Gastroesophageal sphincter (tissue), 4 donors: ENCODE measurements at regions not wholly inside any gene's neighbourhood (a gene's known extent, or its start where the extent isn't known, plus 50 kb on each side); places are given as distances from the start of the nearest gene placed in this dataset.

ENCODE experiments used
- ATAC-seq: fragments of 150-250 bp; one replicate; pipeline ENCODE4 v1.9.1; 2016; ENCODE audit warnings: mild to moderate bottlenecking, moderate library complexity
- H3K27ac ChIP-seq, 4 donors: fragments of 200-600 bp; sonication (generic) in 3 of 4; 1 replicate in 3 of 4; 2 replicates in 1 of 4; pipeline ENCODE4 v1.5.1; 2016 to 2019
- H3K27me3 ChIP-seq: fragments of 200-600 bp; sonication (generic); one replicate; pipeline ENCODE4 v1.5.1; 2019
- H3K36me3 ChIP-seq, 2 donors: fragments of 200-600 bp; sonication (generic); one replicate each; pipeline ENCODE4 v1.5.1; 2019; ENCODE audit warnings: control low read depth in 1 of 2
- H3K4me1 ChIP-seq, 3 donors: fragments of 200-600 bp; sonication (generic); 1 replicate in 2 of 3; 2 replicates in 1 of 3; pipeline ENCODE4 v1.5.1; 2016 to 2019; ENCODE audit warnings: control low read depth in 2 of 3
- H3K4me3 ChIP-seq, 2 donors: fragments of 200-600 bp; sonication (generic); one replicate each; pipeline ENCODE4 v1.5.1; 2019; ENCODE audit warnings: mild to moderate bottlenecking in 1 of 2, moderate library complexity in 1 of 2
- H3K9me3 ChIP-seq, 3 donors: fragments of 200-600 bp; sonication (generic); one replicate each; pipeline ENCODE4 v1.5.1; 2017 to 2019; ENCODE audit warnings: control low read depth in 2 of 3
- EP300 ChIP-seq: sonication (generic); formaldehyde crosslinking; IDR thresholded peaks from one replicate; pipeline ENCODE4 v1.6.1; 2017; ENCODE audit warnings: antibody characterized with exemption, mild to moderate bottlenecking
- POLR2A ChIP-seq, 2 donors: fragments of 450-650 bp; IDR thresholded peaks; one replicate each; pipeline ENCODE4 v1.6.1; 2017; ENCODE audit warnings: antibody characterized with exemption in 2 of 2, mild to moderate bottlenecking in 2 of 2, moderate library complexity in 1 of 2
- POLR2AphosphoS5 ChIP-seq: sonication (generic); formaldehyde crosslinking; IDR thresholded peaks from one replicate; pipeline ENCODE4 v1.6.1; 2017; ENCODE audit warnings: antibody characterized with exemption
- WGBS, 2 donors: methylation state at CpG; one replicate each; pipeline ENCODE4 v1.1.5; 2018; ENCODE audit warnings: low coverage in 1 of 2; 5-methylcytosine and 5-hydroxymethylcytosine counted together
- TF ChIP-seq, protein P1 (sequence below), 4 experiments: fragments of 200-600 bp in 2 of 4; fragments of 450-650 bp in 2 of 4; sonication (generic) in 1 of 4; IDR thresholded peaks; one replicate each; pipeline ENCODE4 v1.5.1; 2017 to 2019; ENCODE audit warnings: antibody characterized with exemption in 4 of 4, mild to moderate bottlenecking in 2 of 4, moderate library complexity in 2 of 4

- H3K27ac ChIP-seq = no peak overlapping the region
- 65% methylated on average over 4 of the region's 6 CpGs; no CpG with 5 or more reads in 1 of the 2 donors for WGBS, 2 donors
- no peaks in the 10 kb centered on the region for H3K4me1 ChIP-seq
Measured at GRCh38 chr6:33947916-33948594, 144.3 kb upstream of the MLN start.

DNA sequence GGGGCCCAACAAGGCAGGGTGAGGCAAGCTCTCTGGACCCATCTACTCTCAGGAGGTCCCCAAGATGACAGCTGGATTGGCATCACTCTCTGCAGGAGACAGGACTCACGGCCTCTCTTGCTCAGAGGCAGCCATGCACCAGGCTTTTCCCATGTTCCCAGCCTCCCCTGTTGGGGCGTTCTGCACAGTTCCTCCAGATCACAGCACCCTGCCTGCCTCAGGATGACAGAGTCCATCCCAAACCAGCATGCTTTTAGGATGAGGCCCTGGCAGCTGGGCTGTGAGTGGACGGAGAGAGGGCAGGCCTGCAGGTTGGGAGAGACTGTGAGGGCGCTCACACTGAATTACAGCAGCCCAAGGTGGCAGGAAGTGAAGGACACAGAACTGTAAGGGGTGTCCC, 143.2 kb upstream of the MLN start:
- Histone ChIP-seq H3K27ac (no peak overlapping the region), H3K36me3 (no peaks in the 10 kb centered on the region), H3K9me3 (no peaks in the 10 kb centered on the region), H3K4me1 (no peaks in the 10 kb centered on the region), H3K4me3 (no peak overlapping the region), H3K27me3 (peaks cover 51% of the 10 kb centered on the region)
- TF ChIP-seq, protein P1, sequence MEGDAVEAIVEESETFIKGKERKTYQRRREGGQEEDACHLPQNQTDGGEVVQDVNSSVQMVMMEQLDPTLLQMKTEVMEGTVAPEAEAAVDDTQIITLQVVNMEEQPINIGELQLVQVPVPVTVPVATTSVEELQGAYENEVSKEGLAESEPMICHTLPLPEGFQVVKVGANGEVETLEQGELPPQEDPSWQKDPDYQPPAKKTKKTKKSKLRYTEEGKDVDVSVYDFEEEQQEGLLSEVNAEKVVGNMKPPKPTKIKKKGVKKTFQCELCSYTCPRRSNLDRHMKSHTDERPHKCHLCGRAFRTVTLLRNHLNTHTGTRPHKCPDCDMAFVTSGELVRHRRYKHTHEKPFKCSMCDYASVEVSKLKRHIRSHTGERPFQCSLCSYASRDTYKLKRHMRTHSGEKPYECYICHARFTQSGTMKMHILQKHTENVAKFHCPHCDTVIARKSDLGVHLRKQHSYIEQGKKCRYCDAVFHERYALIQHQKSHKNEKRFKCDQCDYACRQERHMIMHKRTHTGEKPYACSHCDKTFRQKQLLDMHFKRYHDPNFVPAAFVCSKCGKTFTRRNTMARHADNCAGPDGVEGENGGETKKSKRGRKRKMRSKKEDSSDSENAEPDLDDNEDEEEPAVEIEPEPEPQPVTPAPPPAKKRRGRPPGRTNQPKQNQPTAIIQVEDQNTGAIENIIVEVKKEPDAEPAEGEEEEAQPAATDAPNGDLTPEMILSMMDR (IDR thresholded peaks at IDR 0.05) = no peak
- TF ChIP-seq POLR2AphosphoS5 (no peak), POLR2A (IDR thresholded peaks at IDR 0.05) (no peak), EP300 (no peak)
- ATAC-seq = no peak
- 84 to 92% methylated on average over 2 to 3 of the region's 4 CpGs for WGBS, 2 donors

More at GRCh38 chr6:33947916-33948594, 144.3 kb upstream of the MLN start:
- H3K36me3 ChIP-seq = no peaks in the 10 kb centered on the region
- ATAC-seq = no peak
- TF ChIP-seq EP300 = no peak
- no peak for TF ChIP-seq POLR2A (IDR thresholded peaks at IDR 0.05)
- TF ChIP-seq, protein P1 (IDR thresholded peaks at IDR 0.05) = no peak
- no peak for TF ChIP-seq POLR2AphosphoS5
- no peak overlapping the region for H3K4me3 ChIP-seq
- no peaks in the 10 kb centered on the region for H3K9me3 ChIP-seq
- peaks cover 49% of the 10 kb centered on the region for H3K27me3 ChIP-seq

DNA sequence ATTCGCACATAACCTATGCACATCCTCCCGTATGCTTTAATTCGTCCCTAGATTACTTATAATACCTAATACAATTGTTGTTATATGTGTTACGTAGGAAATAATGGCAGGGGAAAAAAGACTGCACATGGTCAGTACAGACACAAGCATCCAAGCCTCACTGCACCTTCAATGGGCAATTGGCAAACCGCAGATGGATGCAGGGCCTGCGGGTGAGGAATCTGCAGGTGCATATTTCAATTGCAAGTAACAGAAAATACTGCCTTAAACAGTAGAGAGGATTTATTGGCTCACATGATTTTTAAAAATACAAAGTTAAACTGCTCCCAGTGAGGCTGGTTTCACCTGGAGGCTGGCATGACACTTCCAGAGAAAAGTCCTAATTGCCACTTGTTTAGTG, 142.1 kb upstream of the MLN start:
- 91 to 93% methylated on average over 6 of the region's 6 CpGs for WGBS, 2 donors
- Histone ChIP-seq H3K27me3 (peaks cover 48% of the 10 kb centered on the region), H3K4me1 (no peaks in the 10 kb centered on the region), H3K27ac (no peak overlapping the region), H3K36me3 (no peaks in the 10 kb centered on the region), H3K4me3 (no peak overlapping the region), H3K9me3 (no peaks in the 10 kb centered on the region)
- TF ChIP-seq EP300 (no peak), POLR2A (IDR thresholded peaks at IDR 0.05) (no peak), POLR2AphosphoS5 (no peak)
- TF ChIP-seq, protein P1 (IDR thresholded peaks at IDR 0.05) = no peak
- no peak for ATAC-seq

DNA sequence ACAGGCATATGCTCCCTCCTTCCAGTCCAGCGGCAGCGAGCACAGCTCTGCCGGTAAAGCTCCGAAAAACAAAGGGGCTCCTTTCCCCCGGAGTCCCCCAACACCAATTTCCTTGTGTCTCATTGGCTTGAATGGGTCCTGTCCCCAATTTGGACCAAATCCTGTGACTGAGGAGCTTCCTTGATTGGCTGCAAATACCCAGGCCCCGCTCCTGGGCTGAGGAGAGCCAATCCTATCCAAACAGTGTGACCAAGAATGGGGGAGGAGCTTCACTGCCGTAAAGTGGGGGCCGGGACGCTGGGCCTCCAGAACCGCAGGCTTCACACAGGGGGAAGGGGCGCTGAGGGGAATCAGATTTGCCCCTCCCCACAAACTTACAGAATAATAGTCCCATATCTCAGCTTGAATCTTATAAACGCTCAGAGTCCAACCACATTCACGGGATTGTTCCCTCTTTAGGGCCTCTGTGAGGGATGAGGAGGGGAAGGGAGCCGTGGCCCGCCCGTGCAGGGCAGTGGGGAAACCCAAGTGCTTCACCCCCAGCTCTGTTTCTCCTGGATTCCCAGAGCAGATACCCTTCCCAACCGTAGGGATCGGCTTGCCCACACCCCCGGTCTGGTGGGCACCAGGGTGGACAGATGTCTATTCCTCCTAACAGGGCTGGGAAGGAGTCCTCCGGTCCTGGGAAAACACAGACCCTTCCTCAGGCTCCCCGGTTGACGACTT, 141.0 kb upstream of the MLN start:
- no peak overlapping the region for H3K27ac ChIP-seq
- TF ChIP-seq POLR2AphosphoS5 (no peak), POLR2A (IDR thresholded peaks at IDR 0.05) (no peak), EP300 (no peak)
- TF ChIP-seq, protein P1 (IDR thresholded peaks at IDR 0.05) = no peak
- H3K27me3 ChIP-seq = peaks cover 39% of the 10 kb centered on the region
- no peak overlapping the region for H3K4me3 ChIP-seq
- no peak for ATAC-seq
- no peaks in the 10 kb centered on the region for H3K4me1 ChIP-seq
- H3K9me3 ChIP-seq = no peaks in the 10 kb centered on the region
- H3K36me3 ChIP-seq = no peaks in the 10 kb centered on the region
- WGBS, 2 donors = 60 to 76% methylated on average over 2 to 12 of the region's 22 CpGs

DNA sequence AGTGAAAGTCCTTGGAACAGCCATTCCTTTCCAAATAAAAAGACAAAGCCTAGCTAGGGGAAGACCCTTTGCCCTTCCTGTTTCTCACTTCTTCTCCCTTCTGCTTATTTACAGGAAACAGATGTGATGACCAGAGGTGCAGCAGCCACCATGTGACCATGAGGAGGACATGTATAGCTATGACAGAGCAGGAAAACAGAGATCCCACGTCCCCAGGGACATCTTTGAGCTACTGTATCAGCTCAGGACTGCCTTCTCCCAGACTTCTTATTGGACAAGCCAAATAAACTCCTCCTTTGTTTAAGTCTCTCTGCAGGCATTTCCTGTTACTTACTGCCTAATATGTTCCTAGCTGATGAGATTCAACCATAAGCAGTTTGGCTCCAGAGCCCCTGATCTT, 133.1 kb upstream of the MLN start:
- TF ChIP-seq EP300 (no peak), POLR2A (IDR thresholded peaks at IDR 0.05) (no peak), POLR2AphosphoS5 (no peak)
- TF ChIP-seq, protein P1 (IDR thresholded peaks at IDR 0.05) = no peak
- no peak overlapping the region for H3K4me3 ChIP-seq
- peaks cover 59% of the 10 kb centered on the region for H3K27me3 ChIP-seq
- H3K4me1 ChIP-seq = no peaks in the 10 kb centered on the region
- no peak overlapping the region for H3K27ac ChIP-seq
- no peaks in the 10 kb centered on the region for H3K36me3 ChIP-seq
- H3K9me3 ChIP-seq = no peaks in the 10 kb centered on the region
- no peak for ATAC-seq
- 33% methylated on average over 1 of the region's 1 CpG; no CpG with 5 or more reads in 1 of the 2 donors for WGBS, 2 donors
